HEK293 (cell line): ENCODE measurements at regions not wholly inside any gene's neighbourhood (a gene's known extent, or its start where the extent isn't known, plus 50 kb on each side); places are given as distances from the start of the nearest gene placed in this dataset.

Experiments used
- CTCF ChIA-PET: fragments of 350-600 bp; formaldehyde crosslinking; extraction: SDS; loops from one replicate; lab custom pipeline; 2021; ENCODE audit warnings: antibody characterized with exemption; lab: Yijun Ruan, JAX
- POLR2A ChIA-PET: fragments of 300-600 bp; formaldehyde crosslinking; extraction: SDS; loops from one replicate; lab custom pipeline; 2020; ENCODE audit warnings: antibody characterized with exemption, inconsistent platforms; lab: Yijun Ruan, JAX
- H3K27ac ChIP-seq: fragments of 200-500 bp; sonication (Bioruptor generic); 2 replicates; pipeline ENCODE4 v1.5.1; 2014; ENCODE audit warnings: low read depth, low read length, control low read depth, inconsistent platforms; ENCODE audit errors: extremely low read depth
- H3K36me3 ChIP-seq, 2 experiments: fragments of 200-500 bp in 1 of 2; sonication (Bioruptor generic) in 1 of 2; 1 replicate in 1 of 2; 2 replicates in 1 of 2; pipeline ENCODE4 v1.5.1; 2014 to 2017; ENCODE audit warnings: inconsistent platforms in 2 of 2, low read length in 2 of 2; ENCODE audit not compliant: control insufficient read depth in 2 of 2, insufficient read depth in 1 of 2
- H3K4me1 ChIP-seq: fragments of 200-500 bp; sonication (Bioruptor generic); 2 replicates; pipeline ENCODE4 v1.5.1; 2014; ENCODE audit warnings: mild to moderate bottlenecking, low read length, inconsistent platforms; ENCODE audit not compliant: control insufficient read depth, insufficient read depth
- H3K4me3 ChIP-seq: 2 replicates; pipeline ENCODE4 v1.5.1; 2011; ENCODE audit warnings: low read depth, mild to moderate bottlenecking, control low read depth, low read length, moderate library complexity
- H3K9me3 ChIP-seq: fragments of 200-500 bp; sonication (Bioruptor generic); 2 replicates; pipeline ENCODE4 v1.5.1; 2014; ENCODE audit warnings: low read depth, low read length, inconsistent platforms; ENCODE audit not compliant: control insufficient read depth, insufficient read depth
- CTCF ChIP-seq: fragments of 450-650 bp; formaldehyde crosslinking; IDR thresholded peaks from 2 replicates; pipeline ENCODE4 v1.5.1; 2016; ENCODE audit warnings: missing biosample characterization, missing genetic modification characterization
- GLIS1 ChIP-seq: fragments of 450-650 bp; formaldehyde crosslinking; IDR thresholded peaks from 2 replicates; pipeline ENCODE4 v1.5.1; 2016; ENCODE audit warnings: missing biosample characterization, missing genetic modification characterization
- MZF1 ChIP-seq: fragments of 450-650 bp; formaldehyde crosslinking; IDR thresholded peaks from 2 replicates; pipeline ENCODE4 v1.5.1; 2017; ENCODE audit warnings: missing biosample characterization, missing genetic modification characterization, borderline replicate concordance
- TSHZ1 ChIP-seq: fragments of 450-650 bp; formaldehyde crosslinking; IDR thresholded peaks from 2 replicates; pipeline ENCODE4 v1.5.1; 2016; ENCODE audit warnings: missing biosample characterization, missing genetic modification characterization, borderline replicate concordance
- ZNF133 ChIP-seq: fragments of 450-650 bp; formaldehyde crosslinking; IDR thresholded peaks from 2 replicates; pipeline ENCODE4 v1.5.1; 2016; ENCODE audit warnings: missing biosample characterization, missing genetic modification characterization
- ZNF2 ChIP-seq: fragments of 450-650 bp; formaldehyde crosslinking; IDR thresholded peaks from 2 replicates; pipeline ENCODE4 v1.5.1; 2016; ENCODE audit warnings: missing biosample characterization, missing genetic modification characterization
- ZNF366 ChIP-seq: fragments of 450-650 bp; formaldehyde crosslinking; conservative IDR thresholded peaks from 2 replicates; pipeline ENCODE4 v1.5.1; 2016; ENCODE audit warnings: missing biosample characterization, missing genetic modification characterization
- ZNF580 ChIP-seq: fragments of 450-650 bp; formaldehyde crosslinking; IDR thresholded peaks from 2 replicates; pipeline ENCODE4 v1.5.1; 2016; ENCODE audit warnings: missing biosample characterization, missing genetic modification characterization
- ZNF629 ChIP-seq: fragments of 450-650 bp; formaldehyde crosslinking; IDR thresholded peaks from 2 replicates; pipeline ENCODE4 v1.5.1; 2017; ENCODE audit warnings: missing biosample characterization, missing genetic modification characterization
- ZNF654 ChIP-seq: fragments of 450-650 bp; formaldehyde crosslinking; IDR thresholded peaks from 2 replicates; pipeline ENCODE4 v1.5.1; 2016; ENCODE audit warnings: low read depth, missing biosample characterization, missing genetic modification characterization
- ZNF677 ChIP-seq: fragments of 450-650 bp; IDR thresholded peaks from 2 replicates; pipeline ENCODE4 v1.5.0; 2018; ENCODE audit warnings: missing biosample characterization, mild to moderate bottlenecking, missing genetic modification characterization, moderate library complexity
- ZNF768 ChIP-seq: fragments of 450-650 bp; formaldehyde crosslinking; IDR thresholded peaks from 2 replicates; pipeline ENCODE4 v1.5.1; 2018; ENCODE audit warnings: missing biosample characterization, mild to moderate bottlenecking, missing genetic modification characterization
- ZNF843 ChIP-seq: fragments of 450-650 bp; formaldehyde crosslinking; IDR thresholded peaks from 2 replicates; pipeline ENCODE4 v1.5.1; 2016; ENCODE audit warnings: missing biosample characterization, missing genetic modification characterization

- CTCF ChIA-PET: interaction anchor here (0.6 kb wide), 1 partner anchor 348 kb away, joined by 3 read pairs; no protein-coding TSS in a partner anchor
- no peak overlapping the region for H3K27ac ChIP-seq
- H3K9me3 ChIP-seq: no peaks in the 10 kb centered on the region
- peaks cover 0 to 12% of the 10 kb centered on the region in 2 experiments; a peak in 1 of 3 replicates for H3K36me3 ChIP-seq
- no peaks in the 10 kb centered on the region for H3K4me1 ChIP-seq
- POLR2A ChIA-PET: no interaction called here
- no peak overlapping the region for H3K4me3 ChIP-seq
- peak; percentile 39; the same call in 1 of the 2 replicates for TF ChIP-seq ZNF677
- no peak for TF ChIP-seq TSHZ1 (tag by site-specific recombination)
Measured at GRCh38 chr4:123093236-123093635, 170.8 kb upstream of the NUDT6 start.

GRCh38 chr4:123096038-123096437 lies 173.6 kb upstream of the NUDT6 start:
- no peaks in the 10 kb centered on the region for H3K4me1 ChIP-seq
- H3K4me3 ChIP-seq: no peak overlapping the region
- no peaks in the 10 kb centered on the region for H3K9me3 ChIP-seq
- TF ChIP-seq ZNF580 (0 out of 2 replicates have a peak, but pooled peaks have one; percentile 11), ZNF2 (tag by site-specific recombination) (0 out of 2 replicates have a peak, but pooled peaks have one; percentile 18), ZNF133 (tag by site-specific recombination) (no peak), CTCF (tag by site-specific recombination) (peak; percentile 44), ZNF768 (tag by site-specific recombination) (no peak), GLIS1 (peak; percentile 68), ZNF843 (0 out of 2 replicates have a peak, but pooled peaks have one; percentile 17), MZF1 (tag by site-specific recombination) (peak; percentile 88; the same call in 1 of the 2 replicates), ZNF654 (tag by site-specific recombination) (peak; percentile 77), ZNF629 (tag by site-specific recombination) (no peak)
- ChIA-PET POLR2A (no interaction called here), CTCF (interaction anchor here (0.7 to 1.1 kb wide), 3 partner anchors 13 to 436 kb away, joined by 3 to 4 read pairs (median 4); no protein-coding TSS in a partner anchor)
- peaks cover 0 to 5% of the 10 kb centered on the region in 2 experiments; a peak in 1 of 3 replicates for H3K36me3 ChIP-seq
- H3K27ac ChIP-seq: no peak overlapping the region

- no peak overlapping the region for H3K27ac ChIP-seq
- peaks cover 0 to 5% of the 10 kb centered on the region in 2 experiments; a peak in 1 of 3 replicates for H3K36me3 ChIP-seq
- no peak overlapping the region for H3K4me3 ChIP-seq
- TF ChIP-seq ZNF366: no peak
- peak; percentile 61 for TF ChIP-seq ZNF654 (tag by site-specific recombination)
- TF ChIP-seq, all 188 proteins: peak for 1
- H3K4me1 ChIP-seq: no peaks in the 10 kb centered on the region
- ChIA-PET CTCF (interaction anchor here (0.7 to 1.6 kb wide), 8 partner anchors 14 to 1220 kb away, joined by 3 to 6 read pairs (median 3); no protein-coding TSS in a partner anchor), POLR2A (no interaction called here)
- no peaks in the 10 kb centered on the region for H3K9me3 ChIP-seq
Measured at GRCh38 chr4:123102897-123103471, 180.6 kb upstream of the NUDT6 start.
